ENCODE measurements at regions not wholly inside any gene's neighbourhood (a gene's known extent, or its start where the extent isn't known, plus 50 kb on each side); places are given as distances from the start of the nearest gene placed in this dataset.

DNA sequence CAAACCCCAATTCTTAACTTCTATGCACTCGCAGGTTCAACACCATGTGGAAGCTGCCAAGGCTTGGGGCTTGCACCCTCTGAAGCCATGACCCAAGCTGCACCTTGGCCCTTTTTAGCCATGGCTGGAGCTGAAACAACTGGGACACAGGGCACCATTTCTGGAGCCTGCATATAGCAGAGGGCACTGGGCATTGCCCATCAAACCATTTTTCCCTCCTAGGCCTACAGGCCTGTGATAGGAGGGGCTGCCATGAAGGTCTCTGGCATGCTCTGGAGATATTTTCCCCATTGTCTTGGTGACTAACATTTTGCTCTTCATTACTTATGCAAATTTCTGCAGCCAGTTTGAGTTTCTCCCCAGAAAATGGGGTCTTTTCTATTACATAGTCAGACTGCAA, 484.7 kb downstream of the EPHA7 start:
- DNase-seq (ENCODE audit: low spot score) (no peak), ATAC-seq (ENCODE audit: insufficient number of reproducible peaks, low FRiP score, low read depth) (no peak)
- H3K9me3 ChIP-seq = no peaks in the 10 kb centered on the region
- TF ChIP-seq, protein P1, sequence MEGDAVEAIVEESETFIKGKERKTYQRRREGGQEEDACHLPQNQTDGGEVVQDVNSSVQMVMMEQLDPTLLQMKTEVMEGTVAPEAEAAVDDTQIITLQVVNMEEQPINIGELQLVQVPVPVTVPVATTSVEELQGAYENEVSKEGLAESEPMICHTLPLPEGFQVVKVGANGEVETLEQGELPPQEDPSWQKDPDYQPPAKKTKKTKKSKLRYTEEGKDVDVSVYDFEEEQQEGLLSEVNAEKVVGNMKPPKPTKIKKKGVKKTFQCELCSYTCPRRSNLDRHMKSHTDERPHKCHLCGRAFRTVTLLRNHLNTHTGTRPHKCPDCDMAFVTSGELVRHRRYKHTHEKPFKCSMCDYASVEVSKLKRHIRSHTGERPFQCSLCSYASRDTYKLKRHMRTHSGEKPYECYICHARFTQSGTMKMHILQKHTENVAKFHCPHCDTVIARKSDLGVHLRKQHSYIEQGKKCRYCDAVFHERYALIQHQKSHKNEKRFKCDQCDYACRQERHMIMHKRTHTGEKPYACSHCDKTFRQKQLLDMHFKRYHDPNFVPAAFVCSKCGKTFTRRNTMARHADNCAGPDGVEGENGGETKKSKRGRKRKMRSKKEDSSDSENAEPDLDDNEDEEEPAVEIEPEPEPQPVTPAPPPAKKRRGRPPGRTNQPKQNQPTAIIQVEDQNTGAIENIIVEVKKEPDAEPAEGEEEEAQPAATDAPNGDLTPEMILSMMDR (IDR thresholded peaks at IDR 0.05) = no peak
- H3K36me3 ChIP-seq = no peaks in the 10 kb centered on the region
- no peak overlapping the region for H3K27ac ChIP-seq
- no peak overlapping the region for H3K4me3 ChIP-seq
- no peaks in the 10 kb centered on the region for H3K27me3 ChIP-seq (replicated peaks; ENCODE audit: insufficient read depth)
- no peaks in the 10 kb centered on the region for H3K4me1 ChIP-seq (ENCODE audit: control insufficient read depth in 1 of 2, low read depth in 2 of 2)

DNA sequence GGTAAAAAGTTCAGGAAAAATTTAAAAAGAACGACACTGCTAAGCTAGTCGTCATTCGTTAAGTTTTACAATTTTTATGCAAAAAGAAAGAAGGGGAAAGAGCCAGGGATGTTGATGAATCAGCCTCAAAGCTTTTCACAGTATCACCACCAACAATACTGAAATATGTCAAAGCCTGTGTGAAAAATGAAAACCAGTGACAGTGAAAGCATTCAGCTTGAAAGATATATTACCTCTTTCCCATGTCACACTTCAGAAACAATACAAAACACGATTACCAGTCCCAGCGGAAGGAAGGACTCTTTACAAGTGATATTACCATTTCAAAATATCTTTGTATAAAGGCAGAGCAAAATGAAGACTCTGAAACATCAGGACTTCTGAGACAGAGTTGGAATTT, 489.2 kb downstream of the EPHA7 start:
- Histone ChIP-seq H3K27me3 (replicated peaks; ENCODE audit: insufficient read depth) (no peaks in the 10 kb centered on the region), H3K9me3 (no peaks in the 10 kb centered on the region), H3K36me3 (no peaks in the 10 kb centered on the region), H3K4me1 (ENCODE audit: control insufficient read depth in 1 of 2, low read depth in 2 of 2) (no peaks in the 10 kb centered on the region), H3K4me3 (no peak overlapping the region), H3K27ac (no peak overlapping the region)
- ATAC-seq (ENCODE audit: insufficient number of reproducible peaks, low FRiP score, low read depth) = no peak
- DNase-seq (ENCODE audit: low spot score) = no peak
- TF ChIP-seq, protein P1 (IDR thresholded peaks at IDR 0.05) = no peak

DNA sequence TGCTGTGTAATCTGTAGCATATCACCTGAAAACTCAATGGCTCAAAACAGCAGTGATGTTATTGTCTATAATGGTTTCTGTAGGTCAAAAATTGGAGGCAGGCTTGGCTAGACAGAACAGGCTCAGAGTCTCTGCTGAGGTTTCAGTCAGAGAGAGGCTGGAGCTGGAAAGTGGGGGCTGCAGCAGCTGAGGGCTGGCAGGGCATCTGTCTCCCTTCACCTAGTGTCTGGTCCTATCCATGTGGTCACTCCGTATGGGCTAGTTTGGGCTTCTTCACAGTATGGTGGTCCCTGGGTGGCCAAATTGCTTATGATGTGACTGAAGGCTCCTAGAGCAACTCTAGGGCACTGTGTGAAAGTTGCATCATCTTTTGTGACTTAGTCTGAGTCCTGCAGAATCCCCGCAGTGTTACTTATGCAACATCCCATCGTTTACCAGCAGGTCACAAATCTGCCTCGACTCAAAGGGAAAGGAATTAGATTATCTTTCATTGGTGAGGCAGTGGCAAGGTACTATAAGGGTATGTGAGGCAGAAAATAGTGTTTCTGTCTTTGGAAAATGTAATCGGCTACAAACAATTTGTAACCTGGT, 497.0 kb downstream of the EPHA7 start:
- Histone ChIP-seq H3K4me3 (no peak overlapping the region), H3K27ac (no peak overlapping the region), H3K4me1 (ENCODE audit: control insufficient read depth in 1 of 2, low read depth in 2 of 2) (no peaks in the 10 kb centered on the region), H3K9me3 (no peaks in the 10 kb centered on the region), H3K36me3 (no peaks in the 10 kb centered on the region), H3K27me3 (replicated peaks; ENCODE audit: insufficient read depth) (no peaks in the 10 kb centered on the region)
- TF ChIP-seq, protein P1 (IDR thresholded peaks at IDR 0.05) = no peak
- ATAC-seq (ENCODE audit: insufficient number of reproducible peaks, low FRiP score, low read depth) (no peak), DNase-seq (ENCODE audit: low spot score) (no peak)

DNA sequence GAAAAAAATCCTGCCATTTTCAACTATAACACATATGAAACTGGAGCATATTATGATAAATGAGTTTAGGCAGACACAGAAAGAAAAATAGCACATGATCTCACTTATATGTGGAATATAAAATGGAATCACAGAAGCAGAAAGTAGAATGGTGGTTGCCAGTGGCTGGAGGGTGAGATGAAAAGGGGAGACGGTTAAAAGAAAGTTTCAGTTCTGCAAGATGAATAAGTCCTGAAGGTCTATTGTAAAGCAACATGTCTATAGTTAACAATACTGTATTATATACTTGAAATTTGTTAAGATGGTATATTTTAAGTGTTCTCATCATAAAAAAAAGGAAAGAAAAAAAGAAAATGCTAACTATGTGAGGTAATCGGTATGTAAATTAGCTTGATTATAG, 503.9 kb downstream of the EPHA7 start:
- DNase-seq (ENCODE audit: low spot score) (no peak), ATAC-seq (ENCODE audit: insufficient number of reproducible peaks, low FRiP score, low read depth) (no peak)
- no peaks in the 10 kb centered on the region for H3K27me3 ChIP-seq (replicated peaks; ENCODE audit: insufficient read depth)
- H3K4me3 ChIP-seq = no peak overlapping the region
- H3K36me3 ChIP-seq = no peaks in the 10 kb centered on the region
- TF ChIP-seq, protein P1 (IDR thresholded peaks at IDR 0.05) = no peak
- H3K27ac ChIP-seq = no peak overlapping the region
- H3K9me3 ChIP-seq = no peaks in the 10 kb centered on the region
- H3K4me1 ChIP-seq (ENCODE audit: control insufficient read depth in 1 of 2, low read depth in 2 of 2) = no peaks in the 10 kb centered on the region

DNA sequence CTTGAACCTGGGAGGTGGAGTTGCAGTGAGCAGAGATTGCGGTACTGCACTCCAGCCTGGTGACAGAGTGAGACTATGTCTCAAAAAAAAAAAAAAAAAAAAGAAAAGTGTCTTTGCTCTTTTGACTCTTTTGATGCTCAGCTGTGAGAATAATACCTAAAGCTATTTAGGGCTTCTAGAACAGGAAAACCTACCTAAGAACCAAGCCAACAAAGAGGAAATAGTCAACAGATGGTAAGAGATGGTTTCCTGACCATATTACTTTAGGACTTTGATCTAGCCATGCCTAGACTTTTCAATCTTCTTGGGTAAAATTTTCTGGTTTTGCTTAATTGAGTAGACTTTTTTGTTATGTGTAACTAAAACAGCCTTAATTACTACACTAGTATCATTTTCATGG, 508.1 kb downstream of the EPHA7 start:
- DNase-seq (ENCODE audit: low spot score) = no peak
- H3K4me1 ChIP-seq (ENCODE audit: control insufficient read depth in 1 of 2, low read depth in 2 of 2) = no peaks in the 10 kb centered on the region
- no peak overlapping the region for H3K27ac ChIP-seq
- ATAC-seq (ENCODE audit: insufficient number of reproducible peaks, low FRiP score, low read depth) = no peak
- TF ChIP-seq, protein P1 (IDR thresholded peaks at IDR 0.05) = no peak
- H3K9me3 ChIP-seq = no peaks in the 10 kb centered on the region
- no peaks in the 10 kb centered on the region for H3K36me3 ChIP-seq
- no peaks in the 10 kb centered on the region for H3K27me3 ChIP-seq (replicated peaks; ENCODE audit: insufficient read depth)
- no peak overlapping the region for H3K4me3 ChIP-seq

Data from thoracic aorta (tissue), 2 donors.